Choroid plexus epithelial cell (primary cell): ENCODE measurements at regions not wholly inside any gene's neighbourhood (a gene's known extent, or its start where the extent isn't known, plus 50 kb on each side); places are given as distances from the start of the nearest gene placed in this dataset.
A peak's percentile ranks its signal among the peaks of the same experiment; 100 is the strongest.

Experiments used
- DNase-seq: peaks from one replicate; pipeline ENCODE4 v3.0.0-alpha.2; 2010; ENCODE audit warnings: low read depth
- H3K4me3 ChIP-seq: 2 replicates; pipeline ENCODE4 v1.5.1; 2011; ENCODE audit warnings: low read depth, mild to moderate bottlenecking, control low read depth, low read length, moderate library complexity
- CTCF ChIP-seq: conservative IDR thresholded peaks from 2 replicates; pipeline ENCODE4 v1.5.1; 2011; ENCODE audit warnings: low read depth, mild to moderate bottlenecking, control low read depth, inconsistent platforms, low read length, moderate library complexity

- no peak for DNase-seq
- no peak overlapping the region for H3K4me3 ChIP-seq
- TF ChIP-seq CTCF: no peak
Measured at GRCh38 chr4:31391976-31392375, 671.8 kb downstream of the PCDH7 start.

- no peak for TF ChIP-seq CTCF
- no peak overlapping the region for H3K4me3 ChIP-seq
- peak; percentile 19 for DNase-seq
Measured at GRCh38 chr4:31392923-31393322, 672.8 kb downstream of the PCDH7 start.

- DNase-seq: peak; percentile 25
- no peak for TF ChIP-seq CTCF
- no peak overlapping the region for H3K4me3 ChIP-seq
Measured at GRCh38 chr4:31408121-31408520, 688.0 kb downstream of the PCDH7 start.

GRCh38 chr4:31411565-31411964 is 691.4 kb downstream of the PCDH7 start:
- no peak for TF ChIP-seq CTCF
- DNase-seq: peak; percentile 37
- H3K4me3 ChIP-seq: no peak overlapping the region

GRCh38 chr4:31415629-31416028 is 695.5 kb downstream of the PCDH7 start:
- no peak for DNase-seq
- H3K4me3 ChIP-seq: no peak overlapping the region
- TF ChIP-seq CTCF: no peak

- no peak for TF ChIP-seq CTCF
- no peak for DNase-seq
- H3K4me3 ChIP-seq: no peak overlapping the region
Measured at GRCh38 chr4:31416498-31416897, 696.3 kb downstream of the PCDH7 start.

GRCh38 chr4:31417040-31417439 is 696.9 kb downstream of the PCDH7 start:
- no peak overlapping the region for H3K4me3 ChIP-seq
- no peak for TF ChIP-seq CTCF
- DNase-seq: no peak
